NCI-H1092 treated with DMSO at 0.1 percent for 48 hours (cell line): ENCODE measurements at regions not wholly inside any gene's neighbourhood (a gene's known extent, or its start where the extent isn't known, plus 50 kb on each side); places are given as distances from the start of the nearest gene placed in this dataset.
A peak's percentile ranks its signal among the peaks of the same experiment; 100 is the strongest.
"Not testable (repeated sequence)": the region's sequence is repeated elsewhere in the genome, so short reads cannot be mapped to it uniquely, and the experiment has no call there.

Experiments
- DNase-seq: peaks from one replicate; lab custom pipeline; 2025; lab: John Stamatoyannopoulos, UW

DNA sequence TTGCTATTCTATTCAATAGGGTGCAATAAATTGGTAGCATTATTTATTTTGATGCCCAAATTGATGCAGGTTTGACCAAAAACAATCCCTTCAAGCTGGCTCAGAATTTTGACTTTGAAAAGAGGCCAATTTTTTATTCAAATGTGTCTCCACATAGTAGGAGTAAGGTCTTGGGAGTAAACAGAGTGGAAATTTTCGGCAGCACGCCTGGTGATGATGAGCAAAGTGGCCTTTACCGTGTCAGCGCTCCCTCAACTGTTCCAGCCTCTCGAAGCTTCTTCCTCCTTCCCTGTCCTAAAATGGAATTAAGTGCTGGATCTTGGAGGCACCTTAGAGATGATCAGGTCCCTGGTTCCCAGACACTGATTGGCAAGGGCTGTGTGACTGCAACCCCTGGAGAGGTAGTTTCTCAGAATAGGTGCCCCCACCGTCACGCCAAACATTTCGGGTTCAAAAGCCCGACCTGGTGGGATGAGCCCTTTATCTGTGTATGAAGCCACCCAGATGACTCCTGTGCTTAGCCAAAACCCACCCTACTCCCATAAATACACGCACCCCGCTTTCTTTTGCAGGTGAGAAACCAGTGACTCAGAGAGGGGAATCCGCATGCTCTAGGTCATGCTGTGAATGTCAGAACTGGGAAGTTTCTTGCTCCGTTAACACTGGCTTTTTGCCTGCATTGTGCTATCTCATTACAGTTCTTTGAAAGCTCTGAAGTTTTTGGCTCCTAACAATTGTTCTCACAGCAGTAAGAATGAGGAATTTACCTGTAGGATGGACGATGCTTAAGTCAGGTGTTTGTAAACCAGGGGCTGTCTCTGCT lies 89.1 kb downstream of the CRYGS start:
- DNase-seq: no peak

GRCh38 chr3:186453531-186453930 lies 90.6 kb downstream of the CRYGS start:
- no peak for DNase-seq

DNA sequence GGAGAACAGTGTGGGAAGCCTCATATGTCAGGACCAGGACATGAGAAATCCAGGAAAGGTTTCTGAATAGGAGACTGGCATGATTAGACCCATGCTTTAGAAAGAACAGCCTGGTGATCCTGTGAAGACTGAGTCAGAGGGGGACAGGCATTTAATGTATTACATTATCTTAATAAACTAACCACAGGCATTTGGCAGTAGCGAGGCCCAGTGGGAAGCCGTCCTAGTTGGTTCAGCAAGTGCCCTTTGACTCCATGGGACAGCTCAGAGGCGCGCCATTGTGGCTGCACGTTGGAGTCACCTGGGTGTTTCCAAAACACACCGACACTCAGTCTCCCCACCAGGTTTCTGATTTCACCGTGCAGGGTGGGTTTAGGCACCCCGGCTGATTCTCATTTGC lies 90.5 kb upstream of the DGKG start:
- DNase-seq: no peak

DNA sequence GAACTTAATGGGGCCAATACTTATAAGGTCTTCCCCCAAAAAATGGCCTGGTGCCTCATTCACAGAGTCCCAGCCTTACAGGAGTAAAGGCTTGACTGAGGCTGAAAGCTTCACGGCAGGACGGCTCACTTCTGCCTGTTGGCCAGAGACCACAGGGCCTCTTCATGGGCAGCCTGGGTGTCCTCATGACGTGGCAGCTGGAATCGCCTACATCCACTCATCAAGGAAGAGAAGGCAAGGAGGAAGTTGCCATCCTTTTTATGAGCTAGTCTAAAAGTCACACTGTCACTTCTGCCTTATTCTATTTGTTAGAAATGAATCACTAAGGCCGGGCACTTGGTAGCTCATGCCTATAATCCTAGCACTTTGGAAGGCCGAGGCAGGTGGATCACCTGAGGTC lies 89.3 kb upstream of the DGKG start:
- DNase-seq: no peak

- DNase-seq: no peak
Measured at GRCh38 chr3:186444974-186445373, 82.9 kb upstream of the DGKG start.

- DNase-seq: no peak
Measured at GRCh38 chr3:186444288-186444687, 82.3 kb upstream of the DGKG start.

- DNase-seq: not testable (repeated sequence)
Measured at GRCh38 chr3:186442979-186443378, 80.9 kb upstream of the DGKG start.

- DNase-seq: no peak
Measured at GRCh38 chr3:186442162-186442561, 80.1 kb upstream of the DGKG start.

- DNase-seq: no peak
Measured at GRCh38 chr3:186440891-186441290, 78.9 kb upstream of the DGKG start.

DNA sequence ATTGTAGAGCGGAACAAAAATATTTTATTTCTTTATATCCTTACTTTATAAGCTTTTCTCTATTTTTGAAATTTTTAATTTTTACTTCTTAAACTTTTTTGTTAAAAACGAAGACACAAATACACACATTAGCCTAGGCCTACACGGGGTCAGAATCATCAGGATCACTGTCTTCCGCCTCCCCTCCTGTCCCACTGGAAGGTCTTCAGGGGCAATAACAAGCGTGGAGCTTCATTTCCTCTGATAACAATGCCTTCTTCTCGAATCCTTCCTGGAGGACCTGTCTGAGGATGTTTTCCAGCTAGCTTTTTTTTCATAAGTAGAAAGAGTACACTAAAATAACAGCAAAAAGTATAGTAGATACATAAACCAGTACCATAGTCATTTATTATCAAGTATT lies 77.7 kb upstream of the DGKG start:
- no peak for DNase-seq

- not testable (repeated sequence) for DNase-seq
Measured at GRCh38 chr3:186435332-186435731, 73.3 kb upstream of the DGKG start.

GRCh38 chr3:186432944-186433732 lies 71.1 kb upstream of the DGKG start:
- DNase-seq: no peak

GRCh38 chr3:186432189-186432588 lies 70.2 kb upstream of the DGKG start:
- no peak for DNase-seq

- peak; percentile 68 for DNase-seq
Measured at GRCh38 chr3:186427627-186428281, 65.7 kb upstream of the DGKG start.

DNA sequence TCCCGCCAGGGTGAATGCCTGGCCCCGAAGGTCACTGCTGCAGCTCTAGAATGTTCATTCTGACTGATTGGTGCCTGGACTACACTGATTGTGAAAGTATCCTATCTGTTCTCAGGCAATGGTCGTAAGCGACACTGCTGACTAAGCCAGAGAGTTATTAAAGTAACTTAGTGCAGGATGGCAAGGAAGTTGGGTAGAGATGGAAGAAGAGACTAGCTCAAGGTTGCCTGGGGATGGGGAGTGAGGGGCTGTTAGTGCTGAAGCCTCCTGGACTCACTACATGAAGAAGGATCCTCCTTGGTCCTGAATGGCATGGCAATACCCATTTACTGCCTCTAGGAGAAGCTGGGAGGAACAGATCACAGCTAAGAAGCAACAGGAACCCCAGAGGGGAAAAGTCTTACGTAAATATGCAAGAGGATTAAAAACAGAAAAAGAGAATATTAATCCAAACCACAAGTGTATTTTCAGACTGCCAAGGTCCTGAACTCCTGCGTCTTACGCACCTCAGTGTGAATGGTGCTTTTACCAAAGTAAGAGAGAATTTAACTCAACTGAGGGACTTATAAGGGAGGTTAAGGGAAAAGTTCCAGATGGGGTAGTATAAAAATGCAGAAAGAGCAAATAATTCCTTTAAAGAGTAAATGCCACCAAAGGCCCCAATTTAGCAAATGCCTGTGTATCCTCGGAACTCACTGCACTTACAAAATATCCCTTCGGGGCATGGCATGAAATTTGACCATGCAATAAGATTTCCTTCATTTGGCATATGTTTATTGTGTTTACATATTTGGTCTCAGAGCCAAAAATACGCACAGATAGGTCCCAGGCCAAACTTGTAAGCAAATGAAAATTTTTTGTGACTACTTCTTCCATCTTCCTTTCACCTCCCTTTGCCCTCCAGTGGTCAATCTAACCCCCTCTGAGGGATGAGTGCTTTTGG lies 64.0 kb upstream of the DGKG start:
- DNase-seq: no peak

- no peak for DNase-seq
Measured at GRCh38 chr3:186421946-186422345, 59.9 kb upstream of the DGKG start.

DNA sequence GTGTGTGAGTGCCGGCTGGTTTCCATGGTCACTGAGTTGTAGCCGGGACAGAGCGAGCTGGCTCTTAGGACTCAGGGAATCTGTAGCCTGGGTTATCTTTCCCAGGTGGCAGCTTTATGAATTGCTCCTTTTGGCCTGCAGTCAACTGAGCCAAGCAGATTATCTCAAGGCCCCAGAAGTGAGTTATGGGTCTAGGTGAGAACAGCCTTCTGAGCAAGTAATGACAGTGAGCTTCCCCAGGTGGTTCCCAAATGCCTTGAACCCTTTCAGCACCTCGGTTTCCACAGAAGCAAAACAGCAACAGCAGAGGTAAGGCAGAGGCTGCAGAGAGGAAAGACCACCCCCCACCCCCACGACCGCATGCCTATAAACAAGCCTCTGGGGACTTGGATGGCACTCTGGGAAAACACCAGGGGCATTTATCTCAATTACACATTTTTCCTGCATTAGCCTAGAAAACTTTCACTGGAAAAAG lies 56.7 kb upstream of the DGKG start:
- no peak for DNase-seq

DNA sequence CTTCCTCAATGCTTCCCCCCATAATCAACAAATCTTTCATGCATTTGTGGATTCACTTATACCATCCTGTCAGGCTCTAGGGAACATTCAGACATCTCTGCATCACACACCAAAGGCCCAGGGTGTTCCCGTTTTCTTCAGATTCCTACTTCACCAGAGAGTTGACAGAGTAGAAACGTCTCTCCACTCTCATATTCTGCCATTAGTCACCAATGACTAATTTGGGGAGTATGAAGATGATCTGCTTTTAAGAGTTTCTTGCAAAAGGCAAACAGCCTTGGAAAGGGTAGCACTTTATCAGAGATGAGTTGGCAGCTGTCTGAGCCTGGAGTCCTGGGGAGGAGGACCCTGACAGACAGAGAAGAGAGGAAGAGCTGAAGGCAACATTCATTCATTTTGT lies 55.8 kb upstream of the DGKG start:
- no peak for DNase-seq

DNA sequence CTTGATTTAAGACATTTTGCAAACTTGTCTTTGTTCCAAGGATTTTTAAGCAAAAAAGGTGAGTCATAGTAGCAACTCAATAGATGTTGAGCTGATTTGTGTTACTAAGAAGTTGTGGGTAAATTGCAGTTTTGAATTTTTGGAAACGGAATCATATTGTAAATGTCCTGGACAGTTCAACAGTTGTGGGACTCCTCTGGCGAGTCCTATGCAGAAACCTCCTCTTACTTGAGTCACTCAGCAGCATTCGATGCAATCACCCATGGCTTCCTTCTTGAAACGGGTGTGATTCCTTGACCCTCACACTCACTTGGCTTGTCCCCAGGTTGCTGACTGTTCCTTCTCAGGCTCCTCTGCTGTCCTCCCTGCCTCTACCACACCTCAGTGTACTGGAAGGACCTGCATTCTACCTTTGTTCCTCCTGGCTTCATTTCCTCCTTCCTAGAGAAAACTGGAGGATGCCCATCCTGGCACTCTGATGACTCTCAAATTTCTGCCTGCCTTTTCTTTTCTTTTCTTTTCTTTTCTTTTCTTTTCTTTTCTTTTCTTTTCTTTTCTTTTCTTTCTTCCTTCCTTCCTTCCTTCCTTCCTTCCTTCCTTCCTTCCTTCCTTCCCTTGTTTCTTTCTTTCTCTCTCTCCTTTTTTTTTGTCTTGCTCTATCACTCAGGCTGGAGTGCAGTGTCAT lies 52.8 kb upstream of the DGKG start:
- no peak for DNase-seq

- peak; percentile 87 for DNase-seq
Measured at GRCh38 chr3:186413615-186414415, 51.8 kb upstream of the DGKG start.
